Right lobe of liver (tissue), 6 donors: ENCODE measurements at regions not wholly inside any gene's neighbourhood (a gene's known extent, or its start where the extent isn't known, plus 50 kb on each side); places are given as distances from the start of the nearest gene placed in this dataset.
"Not testable (repeated sequence)": the region's sequence is repeated elsewhere in the genome, so short reads cannot be mapped to it uniquely, and the experiment has no call there.

Experiments used
- ATAC-seq, 4 donors: fragments of 200-7000 bp; cut with Tn5 transposase; one replicate each; pipeline ENCODE4 v1.9.1; 2020; ENCODE audit warnings: mild to moderate bottlenecking in 4 of 4, moderate library complexity in 4 of 4
- DNase-seq, 3 donors: peaks; one replicate each; pipeline ENCODE4 v3.0.0-alpha.2; 2020
- H3K27ac ChIP-seq, 3 donors: fragments of 200-600 bp; one replicate each; pipeline ENCODE4 v1.8.0; 2022
- H3K27me3 ChIP-seq, 2 donors: fragments of 200-600 bp; one replicate each; pipeline ENCODE4 v1.8.0; 2022
- H3K36me3 ChIP-seq, 4 donors: fragments of 200-600 bp; sonication (generic) in 1 of 4; one replicate each; pipeline versions ENCODE4 v1.5.1 to v1.8.0; 2017 to 2022; ENCODE audit warnings: control low read depth in 1 of 4
- H3K4me1 ChIP-seq, 4 donors: fragments of 200-600 bp; sonication (generic) in 1 of 4; one replicate each; pipeline versions ENCODE4 v1.5.1 to v1.8.0; 2017 to 2022; ENCODE audit warnings: control low read depth in 1 of 4
- H3K4me3 ChIP-seq, 3 donors: fragments of 200-600 bp; one replicate each; pipeline ENCODE4 v1.8.0; 2022
- H3K9me3 ChIP-seq, 4 donors: fragments of 200-600 bp; sonication (generic) in 1 of 4; one replicate each; pipeline versions ENCODE4 v1.5.1 to v1.8.0; 2017 to 2022; ENCODE audit warnings: control low read depth in 1 of 4
- CTCF ChIP-seq, 4 donors: fragments of 200-600 bp in 3 of 4; fragments of 450-650 bp in 1 of 4; IDR thresholded peaks; one replicate each; pipeline versions ENCODE4 v1.5.1 to v1.8.0; 2016 to 2022; ENCODE audit warnings: antibody characterized with exemption in 4 of 4, mild to moderate bottlenecking in 2 of 4
- POLR2A ChIP-seq: fragments of 450-650 bp; IDR thresholded peaks from one replicate; pipeline ENCODE4 v1.6.1; 2017; ENCODE audit warnings: antibody characterized with exemption, mild to moderate bottlenecking
- WGBS: methylation state at CpG from one replicate; pipeline ENCODE4 v1.1.6; 2018; ENCODE audit warnings: low coverage, low lambda C conversion rate; ENCODE audit not compliant: insufficient coverage; ENCODE audit errors: missing lambda C conversion rate; 5-methylcytosine and 5-hydroxymethylcytosine counted together
- intact Hi-C, 2 donors: fragments of 100-400 bp; cut with DNase I; formaldehyde crosslinking; loops; one replicate each; pipeline versions ENCODE4 v1.11.2 to v1.14.1; 2022
- donor health status: DM: no; HTN: yes; CAD: no.
- donor health status: DM: no; HTN: no; CAD: no.
- donor health status: DM: no; HTN: no; CAD: no.
- donor health status: DM: no; HTN: yes; CAD: no.
- donor health status: DM: no; HTN: yes; CAD: no.

- Histone ChIP-seq H3K9me3 (no peaks in the 10 kb centered on the region), H3K27ac (no peak overlapping the region), H3K4me3 (no peak overlapping the region), H3K36me3 (no peaks in the 10 kb centered on the region), H3K27me3 (no peaks in the 10 kb centered on the region), H3K4me1 (no peaks in the 10 kb centered on the region)
- ATAC-seq (peak; percentile 62 to 76 (median 68)), DNase-seq (no peak)
- intact Hi-C loops = no loop called here
- TF ChIP-seq CTCF (IDR thresholded peaks at IDR 0.05) (no peak), POLR2A (no peak)
- WGBS = 13% methylated on average over 2 of the region's 2 CpGs
Observed at GRCh38 chr13:21282065-21282464, 105.6 kb downstream of the MRPL57 start.

- 88% methylated on average over 7 of the region's 20 CpGs for WGBS
- intact Hi-C loops = no loop called here
- TF ChIP-seq POLR2A = no peak
- no peak for TF ChIP-seq CTCF (IDR thresholded peaks at IDR 0.05)
- no peak overlapping the region for H3K4me3 ChIP-seq
- no peaks in the 10 kb centered on the region for H3K36me3 ChIP-seq
- H3K27ac ChIP-seq = no peak overlapping the region
- no peaks in the 10 kb centered on the region for H3K4me1 ChIP-seq
- no peak for DNase-seq
- ATAC-seq = no peak
- no peaks in the 10 kb centered on the region for H3K9me3 ChIP-seq
- no peaks in the 10 kb centered on the region for H3K27me3 ChIP-seq
Observed at GRCh38 chr13:21287331-21287907, 111.0 kb downstream of the MRPL57 start.

GRCh38 chr13:21289475-21289874, 113.0 kb downstream of the MRPL57 start:
- Histone ChIP-seq H3K4me3 (no peak overlapping the region), H3K4me1 (no peaks in the 10 kb centered on the region), H3K9me3 (no peaks in the 10 kb centered on the region), H3K27me3 (no peaks in the 10 kb centered on the region), H3K27ac (no peak overlapping the region), H3K36me3 (no peaks in the 10 kb centered on the region)
- intact Hi-C loops = no loop called here
- no peak for ATAC-seq
- DNase-seq = no peak
- TF ChIP-seq POLR2A (no peak), CTCF (IDR thresholded peaks at IDR 0.05) (no peak)
- no CpG with 5 or more reads among the region's 5 CpGs for WGBS

GRCh38 chr13:21290442-21291002, 114.1 kb downstream of the MRPL57 start:
- H3K4me1 ChIP-seq, ATAC-seq, H3K9me3 ChIP-seq, DNase-seq, H3K27me3 ChIP-seq, H3K4me3 ChIP-seq, H3K27ac ChIP-seq, H3K36me3 ChIP-seq: not testable (repeated sequence)
- intact Hi-C loops = loop anchor here (10.0 kb wide), 2 partner anchors 174 to 184 kb away; no protein-coding TSS in a partner anchor
- 82% methylated on average over 8 of the region's 13 CpGs for WGBS

GRCh38 chr13:21291840-21292239, 115.4 kb downstream of the MRPL57 start:
- ATAC-seq (no peak), DNase-seq (no peak)
- no peak overlapping the region for H3K27ac ChIP-seq
- H3K36me3 ChIP-seq = no peaks in the 10 kb centered on the region
- no peak for TF ChIP-seq POLR2A
- TF ChIP-seq CTCF (IDR thresholded peaks at IDR 0.05) = no peak
- 63% methylated on average over 7 of the region's 7 CpGs for WGBS
- no peaks in the 10 kb centered on the region for H3K9me3 ChIP-seq
- intact Hi-C loops = loop anchor here (10.0 kb wide), 2 partner anchors 173 to 183 kb away; no protein-coding TSS in a partner anchor
- no peak overlapping the region for H3K4me3 ChIP-seq
- no peaks in the 10 kb centered on the region for H3K4me1 ChIP-seq
- no peaks in the 10 kb centered on the region for H3K27me3 ChIP-seq
